ENCODE measurements at regions not wholly inside any gene's neighbourhood (a gene's known extent, or its start where the extent isn't known, plus 50 kb on each side); places are given as distances from the start of the nearest gene placed in this dataset.
"Not testable (repeated sequence)": the region's sequence is repeated elsewhere in the genome, so short reads cannot be mapped to it uniquely, and the experiment has no call there.

DNA sequence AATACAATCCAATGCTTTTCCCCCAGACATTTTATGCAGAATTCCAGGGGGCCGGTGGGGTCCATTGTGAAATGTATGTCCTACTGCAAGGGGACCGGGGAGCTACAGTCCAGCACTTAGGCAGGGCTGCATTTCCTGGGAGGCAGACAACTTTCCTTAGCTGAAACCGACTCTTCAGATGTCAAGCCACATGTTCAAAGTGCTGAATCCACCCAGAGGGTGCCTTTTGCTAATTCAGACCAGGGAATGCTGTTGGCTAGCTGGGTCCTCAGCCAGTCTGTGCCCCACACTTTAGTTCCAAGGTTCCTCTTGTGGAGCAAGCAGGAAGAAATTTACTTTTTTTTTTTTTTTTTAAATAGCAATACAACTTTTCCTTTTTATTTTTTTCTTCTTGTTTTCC is 219.5 kb upstream of the LRTM1 start:
- no peak for DNase-seq

- no peak for DNase-seq
Observed at GRCh38 chr3:55146216-55146615, 218.4 kb upstream of the LRTM1 start.

DNA sequence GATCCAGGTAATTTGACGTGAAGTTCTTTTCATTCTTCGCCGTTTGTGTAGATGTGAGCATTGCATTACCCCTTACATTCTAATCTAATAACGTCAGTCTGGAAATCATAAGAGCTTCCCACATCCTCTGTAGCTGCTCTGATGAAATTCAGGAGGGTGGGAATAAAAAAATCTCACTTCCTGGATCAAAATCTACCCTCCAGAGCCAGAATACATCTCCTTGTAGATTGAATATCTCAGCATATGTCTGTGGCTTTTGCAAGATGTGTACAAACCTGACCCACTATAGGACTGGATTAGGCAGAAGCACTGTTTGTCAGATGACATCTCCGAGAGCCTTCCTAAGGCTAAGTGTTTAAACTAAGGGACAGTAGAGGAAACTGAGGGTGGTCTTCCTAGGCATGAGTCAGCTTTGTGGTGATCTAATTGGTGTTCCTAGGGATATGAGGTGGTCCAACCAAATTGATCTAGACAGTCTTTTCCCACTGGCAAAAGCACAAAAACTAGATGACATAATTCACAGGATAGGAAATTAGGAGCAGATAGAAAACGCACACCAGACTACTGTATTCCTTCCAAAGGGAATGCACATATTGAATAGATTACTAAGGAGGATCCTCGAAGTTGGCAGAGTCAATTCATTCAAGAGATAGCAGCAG is 216.3 kb upstream of the LRTM1 start:
- DNase-seq, result no peak

DNA sequence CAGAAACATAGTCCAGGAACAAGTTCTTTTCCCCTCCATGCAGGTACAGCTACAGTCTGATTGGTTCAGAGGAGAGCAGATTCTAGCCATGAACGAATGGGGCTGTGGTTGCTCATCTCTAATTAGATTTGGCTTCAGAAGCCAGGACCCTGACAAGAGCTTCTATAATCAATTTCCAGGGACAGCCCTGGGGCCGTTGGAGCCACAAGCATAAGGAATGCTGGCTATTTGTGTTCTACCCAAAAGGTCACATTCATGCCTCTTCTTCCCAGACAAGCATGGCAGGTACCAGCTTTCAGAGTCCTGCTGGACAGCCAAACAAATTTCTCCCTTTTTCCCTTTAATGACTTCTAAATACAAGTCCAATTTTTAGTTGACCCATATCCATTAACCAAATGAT is 215.5 kb upstream of the LRTM1 start:
- no peak for DNase-seq

GRCh38 chr3:55136291-55136690 is 208.4 kb upstream of the LRTM1 start:
- DNase-seq, result not testable (repeated sequence)

DNA sequence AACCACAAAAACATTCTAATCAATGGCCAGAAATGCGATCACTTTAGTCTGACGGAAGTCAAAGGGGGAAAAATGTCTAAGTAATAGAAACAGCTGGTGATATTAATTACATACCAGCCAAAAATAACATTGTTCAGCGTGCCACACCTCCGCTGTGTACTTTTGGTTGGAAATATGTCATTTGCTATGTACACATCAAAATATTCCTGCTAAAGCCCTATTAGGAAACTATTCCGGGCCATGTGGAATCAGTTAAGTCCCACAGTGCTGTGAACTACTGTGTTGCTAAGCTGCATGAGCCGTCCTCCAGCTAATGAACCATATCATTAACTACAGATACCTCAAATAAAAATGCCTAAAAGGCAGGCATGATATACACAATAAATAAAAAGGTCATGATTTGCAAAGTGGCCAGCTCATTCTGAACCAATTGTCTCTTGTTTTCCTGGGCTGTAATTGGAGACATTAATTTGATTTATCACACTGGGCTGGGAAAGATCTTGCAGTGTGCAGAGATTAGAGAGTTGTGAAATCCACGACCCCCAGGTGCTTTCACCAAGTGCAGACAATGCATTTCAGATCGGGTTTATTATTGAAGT is 200.5 kb upstream of the LRTM1 start:
- no peak for DNase-seq

DNA sequence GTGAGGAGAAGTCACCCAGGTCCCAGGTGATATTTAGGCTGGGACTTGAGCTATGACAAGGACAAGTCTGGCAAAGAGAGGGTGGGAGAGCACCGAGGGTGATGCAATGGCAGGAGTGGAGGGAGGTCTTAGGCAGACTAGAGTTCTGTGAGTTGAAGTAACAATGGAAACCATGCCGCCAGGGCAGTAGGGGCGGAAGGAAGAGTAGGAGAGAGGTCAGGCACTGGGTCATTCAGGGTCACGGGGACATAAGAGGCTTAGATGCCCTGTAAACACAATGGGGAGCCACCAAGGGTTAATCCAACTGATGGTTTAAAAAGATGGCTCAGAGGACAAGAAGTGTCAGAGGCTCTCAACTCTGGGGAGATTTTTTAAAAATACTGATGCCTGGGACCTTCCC is 199.7 kb upstream of the LRTM1 start:
- DNase-seq, result no peak

DNA sequence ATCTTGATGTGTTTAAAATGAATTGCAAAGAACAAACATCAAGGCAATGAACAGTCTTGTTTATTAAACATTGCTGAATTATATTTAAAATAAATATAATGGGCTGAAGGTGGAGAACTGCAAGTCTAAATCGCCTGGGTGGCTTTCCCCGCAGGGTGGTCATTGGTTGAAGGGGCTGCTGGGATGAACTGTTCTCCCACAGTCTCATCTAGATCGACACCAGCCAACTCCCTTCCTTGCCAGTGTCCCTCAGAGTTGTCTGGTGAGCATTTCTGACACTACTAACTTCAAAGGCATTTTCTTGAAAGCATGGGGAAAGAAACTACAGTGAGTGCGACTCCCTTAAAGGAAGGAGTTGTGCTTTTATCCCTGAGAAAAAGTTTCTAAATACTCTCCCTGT is 196.5 kb upstream of the LRTM1 start:
- DNase-seq, result no peak
